K562 (cell line): ENCODE measurements at regions not wholly inside any gene's neighbourhood (a gene's known extent, or its start where the extent isn't known, plus 50 kb on each side); places are given as distances from the start of the nearest gene placed in this dataset.

Experiments used
- BCL6 ChIP-seq: fragments of 250-450 bp; sonication (Bioruptor Pico); IDR thresholded peaks from 2 replicates; pipeline ENCODE4 v1.4.0; 2020
- CBFB ChIP-seq: sonication (generic); formaldehyde crosslinking; IDR thresholded peaks from 2 replicates; pipeline ENCODE4 v1.4.0; 2020; ENCODE audit warnings: mild to moderate bottlenecking, missing genetic modification reagents
- CEBPB ChIP-seq: fragments of 450-650 bp; IDR thresholded peaks from 2 replicates; pipeline ENCODE4 v1.6.1; 2016; ENCODE audit warnings: missing genetic modification characterization, missing compliant biosample characterization
- CEBPG ChIP-seq, 3 experiments: fragments of 200-800 bp in 1 of 3; sonication (Bioruptor generic) in 1 of 3; sonication (generic) in 1 of 3; formaldehyde crosslinking in 1 of 3; IDR thresholded peaks in 2 of 3; conservative IDR thresholded peaks in 1 of 3; 2 replicates each; pipeline versions ENCODE4 v1.6.1 to v1.8.0; 2016 to 2022; ENCODE audit warnings: missing compliant biosample characterization in 2 of 3, missing genetic modification characterization in 2 of 3, mild to moderate bottlenecking in 1 of 3, missing genetic modification reagents in 1 of 3
- FOSL1 ChIP-seq: fragments of 200-800 bp; sonication (Bioruptor generic); conservative IDR thresholded peaks from 2 replicates; pipeline ENCODE4 v1.6.1; 2016; ENCODE audit warnings: missing genetic modification characterization, missing compliant biosample characterization
- FOXK1 ChIP-seq: sonication (generic); formaldehyde crosslinking; IDR thresholded peaks from 2 replicates; pipeline ENCODE4 v1.8.0; 2022; ENCODE audit warnings: missing genetic modification reagents, mild to moderate bottlenecking, borderline replicate concordance
- L3MBTL2 ChIP-seq: fragments of 450-650 bp; IDR thresholded peaks from 2 replicates; pipeline ENCODE4 v1.6.1; 2016; ENCODE audit warnings: mild to moderate bottlenecking, moderate library complexity
- MEIS2 ChIP-seq: fragments of 450-650 bp; IDR thresholded peaks from 2 replicates; pipeline ENCODE4 v1.6.1; 2014; ENCODE audit warnings: mild to moderate bottlenecking; ENCODE audit not compliant: partially characterized antibody
- MYNN ChIP-seq, 2 experiments: sonication (generic); formaldehyde crosslinking in 1 of 2; IDR thresholded peaks; 2 replicates each; pipeline versions ENCODE4 v1.5.0 to v1.6.1; 2016 to 2020; ENCODE audit warnings: antibody characterized with exemption in 1 of 2, missing genetic modification reagents in 1 of 2
- NFE2 ChIP-seq: IDR thresholded peaks from 2 replicates; pipeline ENCODE4 v1.6.1; 2014; ENCODE audit warnings: antibody characterized with exemption, low read depth
- SMAD1 ChIP-seq: fragments of 150-350 bp; IDR thresholded peaks from 2 replicates; pipeline ENCODE4 v1.6.1; 2014; ENCODE audit warnings: low read length, low read depth; ENCODE audit not compliant: partially characterized antibody
- YY1 ChIP-seq, 3 experiments: IDR thresholded peaks; 2 replicates each; pipeline ENCODE4 v1.6.1; 2011; ENCODE audit warnings: low read length in 2 of 3, mild to moderate bottlenecking in 2 of 3, moderate library complexity in 2 of 3, borderline replicate concordance in 1 of 3, control low read depth in 1 of 3, low read depth in 1 of 3; ENCODE audit not compliant: insufficient read depth in 3 of 3, insufficient replicate concordance in 2 of 3, control insufficient read depth in 1 of 3, insufficient read length in 1 of 3; ENCODE audit errors: extremely low read depth in 1 of 3
- TF ChIP-seq, protein P1 (sequence below): sonication (generic); formaldehyde crosslinking; IDR thresholded peaks from 2 replicates; pipeline ENCODE4 v1.9.0; 2022; ENCODE audit warnings: mild to moderate bottlenecking, missing genetic modification reagents

DNA sequence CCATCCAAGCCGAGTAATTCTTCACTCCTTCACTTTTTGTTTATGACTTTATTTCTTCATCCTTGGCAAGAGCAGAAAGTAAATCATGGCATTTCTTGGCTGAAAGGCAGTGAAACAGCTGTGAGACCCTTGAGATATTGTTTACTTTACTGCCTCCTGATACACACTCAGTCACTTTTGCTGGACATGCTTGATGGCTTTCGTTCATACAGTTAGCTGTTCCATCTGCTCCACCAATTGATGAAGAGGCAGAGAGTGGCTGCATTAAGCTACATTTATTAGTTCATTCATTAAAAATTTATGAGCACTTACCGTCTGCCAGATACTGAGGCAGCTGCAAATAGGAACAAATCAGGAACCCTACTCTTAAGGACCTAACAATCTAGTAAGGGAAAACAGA is 184.4 kb upstream of the OR13F1 start:
- TF ChIP-seq CEBPB = no peak
- TF ChIP-seq, protein P1, sequence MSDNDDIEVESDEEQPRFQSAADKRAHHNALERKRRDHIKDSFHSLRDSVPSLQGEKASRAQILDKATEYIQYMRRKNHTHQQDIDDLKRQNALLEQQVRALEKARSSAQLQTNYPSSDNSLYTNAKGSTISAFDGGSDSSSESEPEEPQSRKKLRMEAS = no peak
- TF ChIP-seq BCL6 (CRISPR knock-in tag) = no peak
- TF ChIP-seq MYNN (IDR thresholded peaks at IDR 0.05) = no peak
- no peak for TF ChIP-seq MYNN (CRISPR knock-in tag; IDR thresholded peaks at IDR 0.05)
- TF ChIP-seq NFE2 = no peak
- TF ChIP-seq FOSL1 (tag) = no peak
- no peak for TF ChIP-seq CBFB (CRISPR knock-in tag)
- no peak for TF ChIP-seq YY1 (IDR thresholded peaks at IDR 0.05; ENCODE audit: borderline replicate concordance in 1 of 3, control insufficient read depth in 1 of 3, extremely low read depth in 1 of 3, insufficient read depth in 3 of 3, insufficient read length in 1 of 3, insufficient replicate concordance in 2 of 3, low read depth in 1 of 3, low read length in 2 of 3)
- TF ChIP-seq CEBPG (CRISPR knock-in tag; IDR thresholded peaks at IDR 0.05) = no peak
- TF ChIP-seq CEBPG (tag; conservative IDR thresholded peaks at IDR 0.05 in 1 of 2, IDR thresholded peaks at IDR 0.05 in 1 of 2) = no peak
- no peak for TF ChIP-seq FOXK1 (CRISPR knock-in tag)
- no peak for TF ChIP-seq SMAD1
- TF ChIP-seq MEIS2 = no peak
- TF ChIP-seq L3MBTL2 = no peak
